Loucy (cell line): ENCODE measurements at regions not wholly inside any gene's neighbourhood (a gene's known extent, or its start where the extent isn't known, plus 50 kb on each side); places are given as distances from the start of the nearest gene placed in this dataset.

ENCODE experiments used
- H2AFZ ChIP-seq: fragments of 200-600 bp; sonication (generic); 2 replicates; pipeline ENCODE4 v1.6.0; 2016; ENCODE audit warnings: antibody characterized with exemption, mild to moderate bottlenecking, low read length, moderate library complexity
- H3F3A ChIP-seq: fragments of 200-600 bp; 2 replicates; pipeline ENCODE4 v1.6.0; 2016; ENCODE audit warnings: antibody characterized with exemption, low read depth, mild to moderate bottlenecking
- H3K27me3 ChIP-seq: fragments of 200-600 bp; sonication (generic); 2 replicates; pipeline ENCODE4 v1.6.1; 2014; ENCODE audit warnings: low read length, mild to moderate bottlenecking; ENCODE audit not compliant: insufficient read depth, poor library complexity, severe bottlenecking
- H3K36me3 ChIP-seq: fragments of 200-600 bp; sonication (generic); 2 replicates; pipeline ENCODE4 v1.6.1; 2016; ENCODE audit warnings: low read length; ENCODE audit not compliant: insufficient read depth
- H3K4me1 ChIP-seq: fragments of 200-600 bp; sonication (generic); 2 replicates; pipeline ENCODE4 v1.5.1; 2014; ENCODE audit warnings: low read length, mild to moderate bottlenecking; ENCODE audit not compliant: insufficient read depth, poor library complexity, severe bottlenecking
- H3K4me2 ChIP-seq: fragments of 200-600 bp; sonication (generic); 2 replicates; pipeline ENCODE4 v1.6.0; 2014; ENCODE audit warnings: antibody characterized with exemption, low read length, low read depth, mild to moderate bottlenecking; ENCODE audit not compliant: poor library complexity, severe bottlenecking
- H3K4me3 ChIP-seq: fragments of 200-600 bp; sonication (generic); 2 replicates; pipeline ENCODE4 v1.5.1; 2014; ENCODE audit warnings: low read length, mild to moderate bottlenecking, mixed read lengths; ENCODE audit not compliant: poor library complexity, severe bottlenecking
- H3K79me2 ChIP-seq: fragments of 200-600 bp; sonication (generic); 2 replicates; pipeline ENCODE4 v1.6.1; 2014; ENCODE audit warnings: low read length; ENCODE audit not compliant: insufficient read depth
- H3K9ac ChIP-seq: fragments of 200-600 bp; sonication (generic); 2 replicates; pipeline ENCODE4 v1.6.0; 2014; ENCODE audit warnings: mild to moderate bottlenecking, low read depth, low read length, moderate library complexity; ENCODE audit not compliant: poor library complexity, severe bottlenecking
- H3K9me2 ChIP-seq: fragments of 200-600 bp; sonication (generic); replicated peaks from 2 replicates; pipeline ENCODE4 v1.6.1; 2016; ENCODE audit warnings: low read depth, low read length, mixed read lengths
- H3K9me3 ChIP-seq: fragments of 200-600 bp; sonication (generic); 2 replicates; pipeline ENCODE4 v1.6.1; 2014; ENCODE audit warnings: mild to moderate bottlenecking, antibody characterized with exemption, low read length, low read depth; ENCODE audit not compliant: insufficient read depth
- H4K20me1 ChIP-seq: fragments of 200-600 bp; sonication (generic); 2 replicates; pipeline ENCODE4 v1.6.0; 2014; ENCODE audit warnings: antibody characterized with exemption, low read length, mild to moderate bottlenecking; ENCODE audit not compliant: insufficient read depth, poor library complexity, severe bottlenecking
- EZH2phosphoT487 ChIP-seq: fragments of 200-600 bp; IDR thresholded peaks from 2 replicates; pipeline ENCODE4 v1.6.1; 2018; ENCODE audit warnings: antibody characterized with exemption, mild to moderate bottlenecking, moderate library complexity, borderline replicate concordance
- TF ChIP-seq, protein P1 (sequence below): fragments of 200-600 bp; sonication (generic); conservative IDR thresholded peaks from 2 replicates; pipeline ENCODE4 v1.5.1; 2014; ENCODE audit warnings: mild to moderate bottlenecking, antibody characterized with exemption, low read length

GRCh38 chr1:233452724-233453123 lies 125.2 kb downstream of the MAP3K21 start:
- no peak overlapping the region for H2AFZ ChIP-seq
- no peak overlapping the region for H3K4me2 ChIP-seq
- H3K4me3 ChIP-seq: no peak overlapping the region
- no peak for TF ChIP-seq EZH2phosphoT487
- TF ChIP-seq, protein P1, sequence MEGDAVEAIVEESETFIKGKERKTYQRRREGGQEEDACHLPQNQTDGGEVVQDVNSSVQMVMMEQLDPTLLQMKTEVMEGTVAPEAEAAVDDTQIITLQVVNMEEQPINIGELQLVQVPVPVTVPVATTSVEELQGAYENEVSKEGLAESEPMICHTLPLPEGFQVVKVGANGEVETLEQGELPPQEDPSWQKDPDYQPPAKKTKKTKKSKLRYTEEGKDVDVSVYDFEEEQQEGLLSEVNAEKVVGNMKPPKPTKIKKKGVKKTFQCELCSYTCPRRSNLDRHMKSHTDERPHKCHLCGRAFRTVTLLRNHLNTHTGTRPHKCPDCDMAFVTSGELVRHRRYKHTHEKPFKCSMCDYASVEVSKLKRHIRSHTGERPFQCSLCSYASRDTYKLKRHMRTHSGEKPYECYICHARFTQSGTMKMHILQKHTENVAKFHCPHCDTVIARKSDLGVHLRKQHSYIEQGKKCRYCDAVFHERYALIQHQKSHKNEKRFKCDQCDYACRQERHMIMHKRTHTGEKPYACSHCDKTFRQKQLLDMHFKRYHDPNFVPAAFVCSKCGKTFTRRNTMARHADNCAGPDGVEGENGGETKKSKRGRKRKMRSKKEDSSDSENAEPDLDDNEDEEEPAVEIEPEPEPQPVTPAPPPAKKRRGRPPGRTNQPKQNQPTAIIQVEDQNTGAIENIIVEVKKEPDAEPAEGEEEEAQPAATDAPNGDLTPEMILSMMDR: no peak
- H3K9me3 ChIP-seq: no peaks in the 10 kb centered on the region
- H3K27me3 ChIP-seq: no peaks in the 10 kb centered on the region
- no peaks in the 10 kb centered on the region for H3F3A ChIP-seq
- no peaks in the 10 kb centered on the region for H3K79me2 ChIP-seq
- H3K9ac ChIP-seq: no peak overlapping the region
- H3K4me1 ChIP-seq: no peaks in the 10 kb centered on the region
- H3K9me2 ChIP-seq: no peaks in the 10 kb centered on the region
- no peaks in the 10 kb centered on the region for H3K36me3 ChIP-seq
- no peaks in the 10 kb centered on the region for H4K20me1 ChIP-seq

- Histone ChIP-seq H3K9me3 (no peaks in the 10 kb centered on the region), H3K4me1 (no peaks in the 10 kb centered on the region), H3K4me3 (no peak overlapping the region), H3K79me2 (no peaks in the 10 kb centered on the region), H3K36me3 (no peaks in the 10 kb centered on the region), H3F3A (no peaks in the 10 kb centered on the region), H2AFZ (no peak overlapping the region), H3K9ac (no peak overlapping the region), H3K9me2 (no peaks in the 10 kb centered on the region), H4K20me1 (no peaks in the 10 kb centered on the region), H3K27me3 (no peaks in the 10 kb centered on the region), H3K4me2 (no peak overlapping the region)
- no peak for TF ChIP-seq EZH2phosphoT487
- TF ChIP-seq, protein P1: no peak
Observed at GRCh38 chr1:233453433-233454200, 126.1 kb downstream of the MAP3K21 start.

GRCh38 chr1:233459470-233459945 lies 132.0 kb downstream of the MAP3K21 start:
- Histone ChIP-seq H3K9me2 (no peaks in the 10 kb centered on the region), H3K4me1 (peaks cover 8% of the 10 kb centered on the region), H4K20me1 (no peaks in the 10 kb centered on the region), H3K36me3 (no peaks in the 10 kb centered on the region), H3F3A (no peaks in the 10 kb centered on the region), H3K4me2 (peak overlapping the region; percentile 21), H3K4me3 (no peak overlapping the region), H3K79me2 (no peaks in the 10 kb centered on the region), H3K27me3 (no peaks in the 10 kb centered on the region), H2AFZ (no peak overlapping the region), H3K9me3 (no peaks in the 10 kb centered on the region), H3K9ac (no peak overlapping the region)
- TF ChIP-seq, protein P1: no peak
- no peak for TF ChIP-seq EZH2phosphoT487
